ENCODE measurements at regions not wholly inside any gene's neighbourhood (a gene's known extent, or its start where the extent isn't known, plus 50 kb on each side); places are given as distances from the start of the nearest gene placed in this dataset.

- no peak for DNase-seq (ENCODE audit: low read depth)
- no peak overlapping the region for H3K4me3 ChIP-seq (ENCODE audit: low read depth, low read length)
- TF ChIP-seq, protein P1, sequence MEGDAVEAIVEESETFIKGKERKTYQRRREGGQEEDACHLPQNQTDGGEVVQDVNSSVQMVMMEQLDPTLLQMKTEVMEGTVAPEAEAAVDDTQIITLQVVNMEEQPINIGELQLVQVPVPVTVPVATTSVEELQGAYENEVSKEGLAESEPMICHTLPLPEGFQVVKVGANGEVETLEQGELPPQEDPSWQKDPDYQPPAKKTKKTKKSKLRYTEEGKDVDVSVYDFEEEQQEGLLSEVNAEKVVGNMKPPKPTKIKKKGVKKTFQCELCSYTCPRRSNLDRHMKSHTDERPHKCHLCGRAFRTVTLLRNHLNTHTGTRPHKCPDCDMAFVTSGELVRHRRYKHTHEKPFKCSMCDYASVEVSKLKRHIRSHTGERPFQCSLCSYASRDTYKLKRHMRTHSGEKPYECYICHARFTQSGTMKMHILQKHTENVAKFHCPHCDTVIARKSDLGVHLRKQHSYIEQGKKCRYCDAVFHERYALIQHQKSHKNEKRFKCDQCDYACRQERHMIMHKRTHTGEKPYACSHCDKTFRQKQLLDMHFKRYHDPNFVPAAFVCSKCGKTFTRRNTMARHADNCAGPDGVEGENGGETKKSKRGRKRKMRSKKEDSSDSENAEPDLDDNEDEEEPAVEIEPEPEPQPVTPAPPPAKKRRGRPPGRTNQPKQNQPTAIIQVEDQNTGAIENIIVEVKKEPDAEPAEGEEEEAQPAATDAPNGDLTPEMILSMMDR (conservative IDR thresholded peaks at IDR 0.05; ENCODE audit: low read depth, low read length) = no peak
Observed at GRCh38 chr2:221142341-221142740, 429.8 kb downstream of the EPHA4 start.

- no peak overlapping the region for H3K4me3 ChIP-seq (ENCODE audit: low read depth, low read length)
- TF ChIP-seq, protein P1 (conservative IDR thresholded peaks at IDR 0.05; ENCODE audit: low read depth, low read length) = no peak
- DNase-seq (ENCODE audit: low read depth) = no peak
Observed at GRCh38 chr2:221143231-221143630, 428.9 kb downstream of the EPHA4 start.

GRCh38 chr2:221144909-221145308 is 427.2 kb downstream of the EPHA4 start:
- no peak for DNase-seq (ENCODE audit: low read depth)
- TF ChIP-seq, protein P1 (conservative IDR thresholded peaks at IDR 0.05; ENCODE audit: low read depth, low read length) = no peak
- no peak overlapping the region for H3K4me3 ChIP-seq (ENCODE audit: low read depth, low read length)

- no peak for DNase-seq (ENCODE audit: low read depth)
- TF ChIP-seq, protein P1 (conservative IDR thresholded peaks at IDR 0.05; ENCODE audit: low read depth, low read length) = no peak
- no peak overlapping the region for H3K4me3 ChIP-seq (ENCODE audit: low read depth, low read length)
Observed at GRCh38 chr2:221145396-221145795, 426.7 kb downstream of the EPHA4 start.

GRCh38 chr2:221153226-221153625 is 418.9 kb downstream of the EPHA4 start:
- H3K4me3 ChIP-seq (ENCODE audit: low read depth, low read length) = no peak overlapping the region
- TF ChIP-seq, protein P1 (conservative IDR thresholded peaks at IDR 0.05; ENCODE audit: low read depth, low read length) = no peak
- DNase-seq (ENCODE audit: low read depth) = no peak

DNA sequence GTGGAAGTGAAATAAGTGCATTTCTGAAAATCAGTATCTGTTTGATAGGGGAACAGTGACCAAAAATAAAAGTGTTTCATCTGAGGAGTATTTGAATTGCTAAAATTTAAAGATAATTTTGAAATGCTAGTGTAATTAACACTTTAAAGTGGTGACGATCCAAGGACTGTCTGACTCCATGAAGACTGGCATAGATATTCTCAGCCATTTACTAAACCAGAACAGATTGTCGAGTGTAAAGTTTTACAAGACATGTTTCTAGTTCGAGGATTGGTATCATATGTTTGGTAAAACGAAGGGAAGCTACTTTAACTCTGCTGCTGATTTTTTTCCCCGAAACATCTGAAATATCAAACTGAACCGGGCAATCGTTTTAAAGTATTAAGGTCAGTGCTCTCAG is 417.9 kb downstream of the EPHA4 start:
- H3K4me3 ChIP-seq (ENCODE audit: low read depth, low read length) = no peak overlapping the region
- DNase-seq (ENCODE audit: low read depth) = no peak
- TF ChIP-seq, protein P1 (conservative IDR thresholded peaks at IDR 0.05; ENCODE audit: low read depth, low read length) = no peak

DNA sequence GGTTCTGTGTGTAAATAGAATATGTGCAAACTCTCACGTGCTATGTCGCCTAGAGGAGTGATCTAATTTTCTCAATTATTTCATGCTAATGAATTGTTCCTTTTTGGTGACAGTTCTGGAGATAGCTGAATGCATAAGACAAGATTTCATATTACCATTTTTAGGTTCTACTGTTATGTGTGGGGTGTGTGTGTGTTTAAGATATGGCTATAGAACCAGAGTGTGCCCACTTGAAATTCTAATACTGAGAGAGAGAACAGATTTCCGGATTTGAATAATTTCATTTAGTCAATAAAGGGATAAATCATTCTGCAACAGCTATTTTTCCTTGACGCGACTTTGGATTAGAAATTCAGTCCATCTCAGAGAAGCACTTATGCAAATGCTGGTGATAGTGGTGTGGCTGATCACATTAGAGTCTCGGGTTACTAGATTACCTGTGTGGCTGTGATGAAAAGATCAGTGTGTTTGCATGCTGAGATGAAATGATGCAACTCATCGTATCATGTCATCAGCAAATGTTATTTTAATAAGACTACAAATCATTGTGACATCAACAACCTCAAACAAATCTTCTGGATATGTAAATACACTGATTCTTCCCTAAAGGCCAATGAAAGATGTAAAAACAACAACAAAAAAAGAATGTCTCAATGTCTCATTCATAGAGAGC is 415.9 kb downstream of the EPHA4 start:
- TF ChIP-seq, protein P1 (conservative IDR thresholded peaks at IDR 0.05; ENCODE audit: low read depth, low read length) = no peak
- no peak overlapping the region for H3K4me3 ChIP-seq (ENCODE audit: low read depth, low read length)
- no peak for DNase-seq (ENCODE audit: low read depth)

Measured in choroid plexus epithelial cell (primary cell).